ENCODE measurements at regions not wholly inside any gene's neighbourhood (a gene's known extent, or its start where the extent isn't known, plus 50 kb on each side); places are given as distances from the start of the nearest gene placed in this dataset.

- 76 to 91% methylated on average over 1 of the region's 1 CpG for WGBS, 2 donors
- Histone ChIP-seq H3K4me3 (ENCODE audit: low read depth in 1 of 2, low read length in 2 of 2) (no peak overlapping the region), H3K9me3 (ENCODE audit: control insufficient read depth in 2 of 2, insufficient read depth in 1 of 2, low read depth in 1 of 2, low read length in 1 of 2) (no peaks in the 10 kb centered on the region), H3K4me1 (ENCODE audit: control insufficient read depth in 2 of 2, insufficient read depth in 2 of 2, low read length in 1 of 2) (no peaks in the 10 kb centered on the region), H3K27ac (ENCODE audit: low read depth in 2 of 2, low read length in 1 of 2) (no peak overlapping the region), H3K27me3 (ENCODE audit: control insufficient read depth in 1 of 2, insufficient read depth in 2 of 2, low read length in 2 of 2) (no peaks in the 10 kb centered on the region), H3K36me3 (ENCODE audit: control insufficient read depth in 2 of 2, insufficient read depth in 2 of 2, low read length in 1 of 2) (no peaks in the 10 kb centered on the region)
These were observed 837.0 kb downstream of the DIAPH3 start for GRCh38 chr13:59326717-59327116.

GRCh38 chr13:59330764-59331163, 833.0 kb downstream of the DIAPH3 start:
- Histone ChIP-seq H3K4me1 (ENCODE audit: control insufficient read depth in 2 of 2, insufficient read depth in 2 of 2, low read length in 1 of 2) (no peaks in the 10 kb centered on the region), H3K36me3 (ENCODE audit: control insufficient read depth in 2 of 2, insufficient read depth in 2 of 2, low read length in 1 of 2) (no peaks in the 10 kb centered on the region), H3K9me3 (ENCODE audit: control insufficient read depth in 2 of 2, insufficient read depth in 1 of 2, low read depth in 1 of 2, low read length in 1 of 2) (no peaks in the 10 kb centered on the region), H3K27ac (ENCODE audit: low read depth in 2 of 2, low read length in 1 of 2) (no peak overlapping the region), H3K4me3 (ENCODE audit: low read depth in 1 of 2, low read length in 2 of 2) (no peak overlapping the region), H3K27me3 (ENCODE audit: control insufficient read depth in 1 of 2, insufficient read depth in 2 of 2, low read length in 2 of 2) (no peaks in the 10 kb centered on the region)
- WGBS, 2 donors, result 56 to 80% methylated on average over 1 of the region's 1 CpG

- Histone ChIP-seq H3K27me3 (ENCODE audit: control insufficient read depth in 1 of 2, insufficient read depth in 2 of 2, low read length in 2 of 2) (no peaks in the 10 kb centered on the region), H3K4me3 (ENCODE audit: low read depth in 1 of 2, low read length in 2 of 2) (no peak overlapping the region), H3K36me3 (ENCODE audit: control insufficient read depth in 2 of 2, insufficient read depth in 2 of 2, low read length in 1 of 2) (no peaks in the 10 kb centered on the region), H3K9me3 (ENCODE audit: control insufficient read depth in 2 of 2, insufficient read depth in 1 of 2, low read depth in 1 of 2, low read length in 1 of 2) (no peaks in the 10 kb centered on the region), H3K27ac (ENCODE audit: low read depth in 2 of 2, low read length in 1 of 2) (no peak overlapping the region), H3K4me1 (ENCODE audit: control insufficient read depth in 2 of 2, insufficient read depth in 2 of 2, low read length in 1 of 2) (no peaks in the 10 kb centered on the region)
- WGBS, 2 donors, result 73% methylated on average over 3 of the region's 3 CpGs
These were observed 830.8 kb downstream of the DIAPH3 start for GRCh38 chr13:59332966-59333365.

GRCh38 chr13:59337070-59337469, 826.7 kb downstream of the DIAPH3 start:
- H3K27ac ChIP-seq (ENCODE audit: low read depth in 2 of 2, low read length in 1 of 2), result no peak overlapping the region
- H3K4me1 ChIP-seq (ENCODE audit: control insufficient read depth in 2 of 2, insufficient read depth in 2 of 2, low read length in 1 of 2), result no peaks in the 10 kb centered on the region
- no peaks in the 10 kb centered on the region for H3K27me3 ChIP-seq (ENCODE audit: control insufficient read depth in 1 of 2, insufficient read depth in 2 of 2, low read length in 2 of 2)
- no peaks in the 10 kb centered on the region for H3K9me3 ChIP-seq (ENCODE audit: control insufficient read depth in 2 of 2, insufficient read depth in 1 of 2, low read depth in 1 of 2, low read length in 1 of 2)
- no peak overlapping the region for H3K4me3 ChIP-seq (ENCODE audit: low read depth in 1 of 2, low read length in 2 of 2)
- no peaks in the 10 kb centered on the region for H3K36me3 ChIP-seq (ENCODE audit: control insufficient read depth in 2 of 2, insufficient read depth in 2 of 2, low read length in 1 of 2)
- WGBS, 2 donors, result 43 to 50% methylated on average over 4 of the region's 4 CpGs

- Histone ChIP-seq H3K27ac (ENCODE audit: low read depth in 2 of 2, low read length in 1 of 2) (no peak overlapping the region), H3K9me3 (ENCODE audit: control insufficient read depth in 2 of 2, insufficient read depth in 1 of 2, low read depth in 1 of 2, low read length in 1 of 2) (no peaks in the 10 kb centered on the region), H3K4me3 (ENCODE audit: low read depth in 1 of 2, low read length in 2 of 2) (no peak overlapping the region), H3K4me1 (ENCODE audit: control insufficient read depth in 2 of 2, insufficient read depth in 2 of 2, low read length in 1 of 2) (no peaks in the 10 kb centered on the region), H3K36me3 (ENCODE audit: control insufficient read depth in 2 of 2, insufficient read depth in 2 of 2, low read length in 1 of 2) (no peaks in the 10 kb centered on the region), H3K27me3 (ENCODE audit: control insufficient read depth in 1 of 2, insufficient read depth in 2 of 2, low read length in 2 of 2) (peaks cover 0 to 2% of the 10 kb centered on the region in 2 donors)
- 84 to 92% methylated on average over 5 of the region's 5 CpGs for WGBS, 2 donors
These were observed 823.6 kb downstream of the DIAPH3 start for GRCh38 chr13:59340151-59340550.

- no peaks in the 10 kb centered on the region for H3K9me3 ChIP-seq (ENCODE audit: control insufficient read depth in 2 of 2, insufficient read depth in 1 of 2, low read depth in 1 of 2, low read length in 1 of 2)
- H3K4me3 ChIP-seq (ENCODE audit: low read depth in 1 of 2, low read length in 2 of 2), result no peak overlapping the region
- no peaks in the 10 kb centered on the region for H3K36me3 ChIP-seq (ENCODE audit: control insufficient read depth in 2 of 2, insufficient read depth in 2 of 2, low read length in 1 of 2)
- peaks cover 0 to 2% of the 10 kb centered on the region in 2 donors for H3K27me3 ChIP-seq (ENCODE audit: control insufficient read depth in 1 of 2, insufficient read depth in 2 of 2, low read length in 2 of 2)
- H3K27ac ChIP-seq (ENCODE audit: low read depth in 2 of 2, low read length in 1 of 2), result no peak overlapping the region
- WGBS, 2 donors, result 60 to 89% methylated on average over 3 of the region's 3 CpGs
- no peaks in the 10 kb centered on the region for H3K4me1 ChIP-seq (ENCODE audit: control insufficient read depth in 2 of 2, insufficient read depth in 2 of 2, low read length in 1 of 2)
These were observed 823.1 kb downstream of the DIAPH3 start for GRCh38 chr13:59340581-59340980.

GRCh38 chr13:59342400-59342799, 821.3 kb downstream of the DIAPH3 start:
- Histone ChIP-seq H3K4me3 (ENCODE audit: low read depth in 1 of 2, low read length in 2 of 2) (no peak overlapping the region), H3K4me1 (ENCODE audit: control insufficient read depth in 2 of 2, insufficient read depth in 2 of 2, low read length in 1 of 2) (peaks cover 0 to 2% of the 10 kb centered on the region in 2 donors), H3K36me3 (ENCODE audit: control insufficient read depth in 2 of 2, insufficient read depth in 2 of 2, low read length in 1 of 2) (no peaks in the 10 kb centered on the region), H3K27me3 (ENCODE audit: control insufficient read depth in 1 of 2, insufficient read depth in 2 of 2, low read length in 2 of 2) (peaks cover 0 to 2% of the 10 kb centered on the region in 2 donors), H3K9me3 (ENCODE audit: control insufficient read depth in 2 of 2, insufficient read depth in 1 of 2, low read depth in 1 of 2, low read length in 1 of 2) (no peaks in the 10 kb centered on the region), H3K27ac (ENCODE audit: low read depth in 2 of 2, low read length in 1 of 2) (no peak overlapping the region)
- 51 to 65% methylated on average over 5 of the region's 5 CpGs for WGBS, 2 donors

- WGBS, 2 donors, result 53 to 62% methylated on average over 3 of the region's 3 CpGs
- peaks cover 0 to 2% of the 10 kb centered on the region in 2 donors for H3K4me1 ChIP-seq (ENCODE audit: control insufficient read depth in 2 of 2, insufficient read depth in 2 of 2, low read length in 1 of 2)
These were observed 820.6 kb downstream of the DIAPH3 start for GRCh38 chr13:59343132-59343531.

GRCh38 chr13:59343993-59344822, 819.5 kb downstream of the DIAPH3 start:
- Histone ChIP-seq H3K36me3 (ENCODE audit: control insufficient read depth in 2 of 2, insufficient read depth in 2 of 2, low read length in 1 of 2) (no peaks in the 10 kb centered on the region), H3K27me3 (ENCODE audit: control insufficient read depth in 1 of 2, insufficient read depth in 2 of 2, low read length in 2 of 2) (peaks cover 0 to 2% of the 10 kb centered on the region in 2 donors), H3K4me1 (ENCODE audit: control insufficient read depth in 2 of 2, insufficient read depth in 2 of 2, low read length in 1 of 2) (peaks cover 0 to 2% of the 10 kb centered on the region in 2 donors), H3K9me3 (ENCODE audit: control insufficient read depth in 2 of 2, insufficient read depth in 1 of 2, low read depth in 1 of 2, low read length in 1 of 2) (no peaks in the 10 kb centered on the region), H3K4me3 (ENCODE audit: low read depth in 1 of 2, low read length in 2 of 2) (no peak overlapping the region), H3K27ac (ENCODE audit: low read depth in 2 of 2, low read length in 1 of 2) (no peak overlapping the region)
- WGBS, 2 donors, result 70 to 75% methylated on average over 8 of the region's 8 CpGs

More at GRCh38 chr13:59343132-59343531, 820.6 kb downstream of the DIAPH3 start:
- Histone ChIP-seq H3K27me3 (ENCODE audit: control insufficient read depth in 1 of 2, insufficient read depth in 2 of 2, low read length in 2 of 2) (peaks cover 0 to 2% of the 10 kb centered on the region in 2 donors), H3K36me3 (ENCODE audit: control insufficient read depth in 2 of 2, insufficient read depth in 2 of 2, low read length in 1 of 2) (no peaks in the 10 kb centered on the region), H3K4me3 (ENCODE audit: low read depth in 1 of 2, low read length in 2 of 2) (no peak overlapping the region), H3K9me3 (ENCODE audit: control insufficient read depth in 2 of 2, insufficient read depth in 1 of 2, low read depth in 1 of 2, low read length in 1 of 2) (no peaks in the 10 kb centered on the region), H3K27ac (ENCODE audit: low read depth in 2 of 2, low read length in 1 of 2) (no peak overlapping the region)

- H3K27ac ChIP-seq (ENCODE audit: low read depth in 2 of 2, low read length in 1 of 2), result no peak overlapping the region
- peaks cover 0 to 2% of the 10 kb centered on the region in 2 donors for H3K4me1 ChIP-seq (ENCODE audit: control insufficient read depth in 2 of 2, insufficient read depth in 2 of 2, low read length in 1 of 2)
- H3K36me3 ChIP-seq (ENCODE audit: control insufficient read depth in 2 of 2, insufficient read depth in 2 of 2, low read length in 1 of 2), result no peaks in the 10 kb centered on the region
- H3K9me3 ChIP-seq (ENCODE audit: control insufficient read depth in 2 of 2, insufficient read depth in 1 of 2, low read depth in 1 of 2, low read length in 1 of 2), result no peaks in the 10 kb centered on the region
- H3K4me3 ChIP-seq (ENCODE audit: low read depth in 1 of 2, low read length in 2 of 2), result no peak overlapping the region
- 36 to 52% methylated on average over 2 of the region's 2 CpGs for WGBS, 2 donors
- H3K27me3 ChIP-seq (ENCODE audit: control insufficient read depth in 1 of 2, insufficient read depth in 2 of 2, low read length in 2 of 2), result peaks cover 0 to 2% of the 10 kb centered on the region in 2 donors
These were observed 818.4 kb downstream of the DIAPH3 start for GRCh38 chr13:59345311-59345710.

All from esophagus (tissue), 2 donors.